ENCODE measurements at regions not wholly inside any gene's neighbourhood (a gene's known extent, or its start where the extent isn't known, plus 50 kb on each side); places are given as distances from the start of the nearest gene placed in this dataset.

- no peak for TF ChIP-seq CTCF (IDR thresholded peaks at IDR 0.05; ENCODE audit: poor library complexity, severe bottlenecking)
- DNase-seq (ENCODE audit: low spot score), result no peak
- Histone ChIP-seq H3K4me1 (ENCODE audit: insufficient read depth, poor library complexity, severe bottlenecking) (no peaks in the 10 kb centered on the region), H3K36me3 (ENCODE audit: low read depth) (no peaks in the 10 kb centered on the region), H3K27me3 (ENCODE audit: insufficient read depth, poor library complexity, severe bottlenecking) (no peaks in the 10 kb centered on the region), H3K9me3 (ENCODE audit: severe bottlenecking) (peaks cover 2% of the 10 kb centered on the region), H3K4me3 (ENCODE audit: severe bottlenecking) (no peak overlapping the region), H3K27ac (ENCODE audit: poor library complexity, severe bottlenecking) (no peak overlapping the region)
- no peak for ATAC-seq (ENCODE audit: low read depth)
Observed at GRCh38 chr10:44263771-44264170, 121.1 kb downstream of the CXCL12 start.

GRCh38 chr10:44262551-44263251 lies 122.2 kb downstream of the CXCL12 start:
- no peak for TF ChIP-seq CTCF (IDR thresholded peaks at IDR 0.05; ENCODE audit: poor library complexity, severe bottlenecking)
- Histone ChIP-seq H3K36me3 (ENCODE audit: low read depth) (no peaks in the 10 kb centered on the region), H3K4me1 (ENCODE audit: insufficient read depth, poor library complexity, severe bottlenecking) (no peaks in the 10 kb centered on the region), H3K27me3 (ENCODE audit: insufficient read depth, poor library complexity, severe bottlenecking) (no peaks in the 10 kb centered on the region), H3K4me3 (ENCODE audit: severe bottlenecking) (no peak overlapping the region), H3K27ac (ENCODE audit: poor library complexity, severe bottlenecking) (no peak overlapping the region), H3K9me3 (ENCODE audit: severe bottlenecking) (peaks cover 2% of the 10 kb centered on the region)
- no peak for DNase-seq (ENCODE audit: low spot score)
- no peak for ATAC-seq (ENCODE audit: low read depth)

GRCh38 chr10:44261710-44262455 lies 123.0 kb downstream of the CXCL12 start:
- Histone ChIP-seq H3K27me3 (ENCODE audit: insufficient read depth, poor library complexity, severe bottlenecking) (no peaks in the 10 kb centered on the region), H3K9me3 (ENCODE audit: severe bottlenecking) (peaks cover 2% of the 10 kb centered on the region), H3K36me3 (ENCODE audit: low read depth) (no peaks in the 10 kb centered on the region), H3K4me1 (ENCODE audit: insufficient read depth, poor library complexity, severe bottlenecking) (no peaks in the 10 kb centered on the region), H3K27ac (ENCODE audit: poor library complexity, severe bottlenecking) (no peak overlapping the region), H3K4me3 (ENCODE audit: severe bottlenecking) (no peak overlapping the region)
- no peak for ATAC-seq (ENCODE audit: low read depth)
- no peak for TF ChIP-seq CTCF (IDR thresholded peaks at IDR 0.05; ENCODE audit: poor library complexity, severe bottlenecking)
- no peak for DNase-seq (ENCODE audit: low spot score)

DNA sequence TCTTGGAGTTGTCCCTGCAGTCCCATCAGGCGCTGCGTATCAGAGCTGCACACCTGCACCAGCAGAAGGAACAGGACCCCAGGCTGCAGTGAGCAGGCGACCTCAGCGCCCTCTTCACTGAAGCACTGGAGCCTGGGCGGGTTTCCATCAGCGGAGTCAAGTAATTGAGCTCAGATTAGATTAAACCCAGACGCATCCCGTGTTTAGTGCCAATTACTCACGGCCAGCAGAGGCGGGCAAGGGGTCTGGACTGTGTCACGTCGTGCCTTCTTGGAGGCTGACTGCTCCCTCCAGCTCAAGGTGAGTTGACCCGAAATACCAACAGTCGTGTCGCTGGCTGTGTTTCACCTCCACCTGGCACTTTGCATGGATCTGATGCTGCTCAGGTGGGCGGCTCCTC lies 123.6 kb downstream of the CXCL12 start:
- Histone ChIP-seq H3K27me3 (ENCODE audit: insufficient read depth, poor library complexity, severe bottlenecking) (no peaks in the 10 kb centered on the region), H3K9me3 (ENCODE audit: severe bottlenecking) (peaks cover 2% of the 10 kb centered on the region), H3K36me3 (ENCODE audit: low read depth) (no peaks in the 10 kb centered on the region), H3K27ac (ENCODE audit: poor library complexity, severe bottlenecking) (no peak overlapping the region), H3K4me3 (ENCODE audit: severe bottlenecking) (no peak overlapping the region), H3K4me1 (ENCODE audit: insufficient read depth, poor library complexity, severe bottlenecking) (no peaks in the 10 kb centered on the region)
- TF ChIP-seq CTCF (IDR thresholded peaks at IDR 0.05; ENCODE audit: poor library complexity, severe bottlenecking), result no peak
- ATAC-seq (ENCODE audit: low read depth) (no peak), DNase-seq (ENCODE audit: low spot score) (no peak)

All from RWPE2 (cell line).